Body of pancreas (tissue), 4 donors: ENCODE measurements at regions not wholly inside any gene's neighbourhood (a gene's known extent, or its start where the extent isn't known, plus 50 kb on each side); places are given as distances from the start of the nearest gene placed in this dataset.

Experiments used
- POLR2A ChIP-seq, 3 donors: fragments of 450-650 bp; IDR thresholded peaks; one replicate each; pipeline ENCODE4 v1.6.1; 2016; ENCODE audit warnings: antibody characterized with exemption in 3 of 3, mild to moderate bottlenecking in 2 of 3
- TF ChIP-seq, protein P1 (sequence below), 7 experiments: fragments of 450-650 bp in 4 of 7; fragments of 200-600 bp in 3 of 7; sonication (generic) in 3 of 7; IDR thresholded peaks; one replicate each; pipeline ENCODE4 v1.5.1; 2016 to 2019; ENCODE audit warnings: antibody characterized with exemption in 7 of 7

- TF ChIP-seq, protein P1, sequence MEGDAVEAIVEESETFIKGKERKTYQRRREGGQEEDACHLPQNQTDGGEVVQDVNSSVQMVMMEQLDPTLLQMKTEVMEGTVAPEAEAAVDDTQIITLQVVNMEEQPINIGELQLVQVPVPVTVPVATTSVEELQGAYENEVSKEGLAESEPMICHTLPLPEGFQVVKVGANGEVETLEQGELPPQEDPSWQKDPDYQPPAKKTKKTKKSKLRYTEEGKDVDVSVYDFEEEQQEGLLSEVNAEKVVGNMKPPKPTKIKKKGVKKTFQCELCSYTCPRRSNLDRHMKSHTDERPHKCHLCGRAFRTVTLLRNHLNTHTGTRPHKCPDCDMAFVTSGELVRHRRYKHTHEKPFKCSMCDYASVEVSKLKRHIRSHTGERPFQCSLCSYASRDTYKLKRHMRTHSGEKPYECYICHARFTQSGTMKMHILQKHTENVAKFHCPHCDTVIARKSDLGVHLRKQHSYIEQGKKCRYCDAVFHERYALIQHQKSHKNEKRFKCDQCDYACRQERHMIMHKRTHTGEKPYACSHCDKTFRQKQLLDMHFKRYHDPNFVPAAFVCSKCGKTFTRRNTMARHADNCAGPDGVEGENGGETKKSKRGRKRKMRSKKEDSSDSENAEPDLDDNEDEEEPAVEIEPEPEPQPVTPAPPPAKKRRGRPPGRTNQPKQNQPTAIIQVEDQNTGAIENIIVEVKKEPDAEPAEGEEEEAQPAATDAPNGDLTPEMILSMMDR (IDR thresholded peaks at IDR 0.05): no peak
- TF ChIP-seq POLR2A (IDR thresholded peaks at IDR 0.05): no peak
Observed at GRCh38 chr15:58247855-58248842, 110.0 kb downstream of the AQP9 start.
